ENCODE measurements at regions not wholly inside any gene's neighbourhood (a gene's known extent, or its start where the extent isn't known, plus 50 kb on each side); places are given as distances from the start of the nearest gene placed in this dataset.
"Not testable (repeated sequence)": the region's sequence is repeated elsewhere in the genome, so short reads cannot be mapped to it uniquely, and the experiment has no call there.

DNA sequence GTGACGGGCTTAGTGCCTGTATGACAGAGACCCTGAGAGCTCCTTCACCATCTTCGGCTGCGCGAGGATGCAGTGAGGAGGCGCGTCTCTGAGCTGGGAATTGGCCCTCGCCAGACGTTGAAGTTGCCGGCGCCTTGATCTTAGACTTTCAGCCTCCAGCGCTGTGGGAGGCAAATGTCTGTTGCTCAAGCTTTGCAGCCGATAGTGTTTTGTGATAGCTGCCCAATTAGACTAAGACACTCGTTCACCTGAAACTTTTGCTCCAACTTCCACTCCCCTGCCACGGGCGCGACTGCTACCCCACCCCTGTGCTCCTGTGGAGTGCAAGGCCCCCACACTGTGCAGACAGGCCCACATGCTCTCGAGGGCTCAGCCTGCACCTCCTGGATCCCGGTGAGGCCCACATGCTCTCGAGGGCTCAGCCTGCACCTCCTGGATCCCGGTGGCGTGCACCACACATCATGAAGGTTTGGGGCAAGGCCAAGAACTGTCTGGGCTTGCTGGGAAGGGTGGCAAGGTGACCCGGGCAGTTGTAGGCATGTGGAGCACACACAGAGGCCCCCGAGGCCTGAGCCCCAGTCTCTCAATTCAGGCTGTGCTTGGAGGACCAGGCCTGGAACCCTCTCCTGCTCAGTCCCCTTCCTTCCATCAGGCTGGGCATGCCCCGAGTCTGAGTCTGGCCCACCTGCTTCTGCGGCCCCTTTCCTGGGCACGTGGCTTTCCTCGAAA, 324.6 kb downstream of the TMEM121 start:
- DNase-seq: no peak

DNA sequence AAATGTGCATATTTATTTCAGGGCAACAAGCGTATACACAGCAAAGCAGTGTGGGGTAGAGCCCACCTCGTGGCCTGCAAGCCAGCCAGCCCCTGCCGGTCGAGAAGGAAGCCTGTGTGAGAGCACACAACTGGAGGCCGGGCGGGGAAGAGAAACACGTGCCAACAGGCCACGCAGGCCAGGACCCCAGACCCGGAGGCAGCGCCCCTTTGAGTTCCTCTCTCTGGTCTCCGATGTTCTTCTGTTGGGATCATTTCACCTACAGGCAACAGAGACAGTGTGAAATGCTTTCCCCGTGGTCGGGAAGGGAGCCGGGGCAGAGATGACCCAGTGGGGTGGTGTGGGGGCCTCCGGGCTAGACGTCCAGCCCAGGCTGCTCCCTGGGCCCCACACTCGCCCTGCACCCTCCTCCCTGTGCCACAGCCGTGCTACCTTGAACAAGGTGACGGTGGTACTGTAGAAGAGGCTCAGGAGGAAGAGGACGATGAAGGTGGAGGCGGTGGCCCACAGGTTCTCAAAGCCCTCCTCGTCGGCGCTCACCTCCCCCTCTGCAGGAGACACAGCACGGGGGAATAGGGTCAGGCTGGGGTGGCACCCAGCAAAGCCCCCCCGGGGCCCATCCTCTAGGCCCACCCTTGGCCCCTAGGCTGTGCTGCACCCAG, 325.5 kb downstream of the TMEM121 start:
- no peak for DNase-seq

DNA sequence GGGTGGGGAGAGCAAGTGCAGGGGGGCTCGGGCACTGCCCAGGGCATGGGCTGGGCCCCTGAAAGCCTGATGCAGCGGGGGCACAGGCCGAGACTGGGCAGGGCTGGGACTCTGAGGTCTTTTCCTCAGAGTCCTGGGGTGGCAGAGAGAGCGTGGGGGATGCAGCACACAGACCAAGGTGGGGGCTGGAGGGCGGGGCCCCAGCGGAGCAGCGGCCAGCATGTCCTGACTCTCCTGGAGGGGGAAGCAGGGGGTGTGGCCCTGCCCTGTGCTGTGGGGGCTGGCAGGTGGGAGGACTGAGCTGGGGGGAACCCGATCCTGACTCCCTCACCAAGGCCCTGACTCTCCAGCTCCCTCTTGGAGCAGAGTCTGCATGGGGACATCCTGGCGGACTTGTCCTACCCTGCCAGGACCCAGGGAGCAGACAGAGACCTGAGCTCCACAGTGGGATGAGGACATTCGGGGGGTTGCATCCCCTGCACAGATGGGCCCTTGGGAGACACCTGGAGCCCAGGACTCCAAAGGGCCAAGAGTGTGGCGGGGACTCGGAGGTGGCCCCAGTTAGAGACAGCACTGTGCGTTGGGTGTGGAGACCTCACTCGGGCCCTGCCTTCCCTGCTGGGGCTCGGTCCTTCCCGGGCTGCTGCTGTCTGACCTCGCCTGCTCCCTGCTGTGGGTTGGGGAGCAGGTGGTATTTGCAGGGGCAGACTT, 326.1 kb downstream of the TMEM121 start:
- DNase-seq: no peak

DNA sequence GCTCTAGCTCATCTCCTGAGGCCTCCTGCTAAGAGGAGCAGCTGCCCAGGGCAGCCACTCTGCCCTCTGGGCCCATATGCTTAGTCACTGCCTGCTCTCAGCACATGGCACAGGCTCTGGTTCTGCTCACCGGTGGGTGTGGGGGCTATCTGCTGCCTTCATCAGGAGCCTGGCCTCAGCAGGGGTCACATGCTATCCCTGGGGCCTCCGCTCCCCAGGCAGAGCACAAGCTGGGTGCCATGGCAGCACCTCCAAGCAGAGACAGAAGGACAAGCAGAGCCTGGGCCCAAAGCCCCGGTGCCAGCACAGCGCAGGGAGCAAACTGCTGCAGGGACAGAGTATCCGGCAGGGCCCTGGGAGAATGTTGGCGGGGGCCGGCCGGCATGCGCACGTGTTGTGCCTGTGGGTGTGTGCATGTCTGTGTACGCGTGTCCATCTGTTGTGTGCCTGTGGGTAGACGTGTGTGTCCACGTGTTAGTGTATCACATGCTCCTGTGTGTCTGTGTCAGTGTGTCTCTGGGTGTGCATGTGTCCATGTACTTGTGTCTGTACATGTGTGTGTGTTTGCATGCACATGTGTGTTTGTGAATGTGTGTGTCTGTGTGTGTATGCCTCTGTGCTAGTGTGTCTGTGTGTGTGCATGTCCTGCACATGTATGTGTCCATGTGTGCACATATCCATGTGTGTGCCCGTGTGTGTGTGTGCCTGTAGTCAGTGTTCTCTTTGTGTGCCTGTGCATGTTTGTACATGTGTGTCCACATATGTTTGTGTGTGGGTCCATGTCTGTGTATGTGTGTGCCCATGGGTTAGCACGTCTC, 326.9 kb downstream of the TMEM121 start:
- no peak for DNase-seq

DNA sequence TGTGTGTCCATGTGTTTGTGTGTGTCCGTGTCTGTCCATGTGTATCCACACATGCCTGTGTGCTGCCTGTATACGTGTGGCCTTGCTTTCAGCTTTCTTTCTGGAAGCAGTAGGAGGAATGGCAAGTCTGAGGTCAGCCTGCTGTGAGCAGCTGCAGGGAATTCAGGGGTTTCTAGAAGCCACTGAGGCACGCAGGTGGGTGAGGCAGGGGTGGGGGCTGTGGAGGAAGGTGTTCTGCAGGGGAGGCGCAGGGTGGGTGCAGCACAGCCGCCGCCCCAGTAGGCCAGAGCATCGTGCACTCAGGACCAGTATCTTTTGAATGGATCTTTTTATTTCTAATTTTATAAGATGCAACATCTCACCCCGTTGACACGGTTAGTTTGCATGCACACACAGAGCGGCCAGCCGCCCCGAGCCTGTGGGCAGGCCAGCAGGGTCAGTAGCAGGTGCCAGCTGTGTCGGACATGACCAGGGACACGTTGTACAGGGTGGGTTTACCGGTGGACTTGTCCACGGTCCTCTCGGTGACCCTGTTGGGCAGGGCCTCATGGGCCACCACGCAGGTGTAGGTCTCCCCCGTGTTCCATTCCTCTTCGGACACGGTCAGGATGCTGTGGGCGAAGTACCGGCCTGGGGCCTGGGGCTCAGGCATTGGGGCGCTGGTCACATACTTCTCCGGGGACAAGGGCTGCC, 327.7 kb downstream of the TMEM121 start:
- no peak for DNase-seq

DNA sequence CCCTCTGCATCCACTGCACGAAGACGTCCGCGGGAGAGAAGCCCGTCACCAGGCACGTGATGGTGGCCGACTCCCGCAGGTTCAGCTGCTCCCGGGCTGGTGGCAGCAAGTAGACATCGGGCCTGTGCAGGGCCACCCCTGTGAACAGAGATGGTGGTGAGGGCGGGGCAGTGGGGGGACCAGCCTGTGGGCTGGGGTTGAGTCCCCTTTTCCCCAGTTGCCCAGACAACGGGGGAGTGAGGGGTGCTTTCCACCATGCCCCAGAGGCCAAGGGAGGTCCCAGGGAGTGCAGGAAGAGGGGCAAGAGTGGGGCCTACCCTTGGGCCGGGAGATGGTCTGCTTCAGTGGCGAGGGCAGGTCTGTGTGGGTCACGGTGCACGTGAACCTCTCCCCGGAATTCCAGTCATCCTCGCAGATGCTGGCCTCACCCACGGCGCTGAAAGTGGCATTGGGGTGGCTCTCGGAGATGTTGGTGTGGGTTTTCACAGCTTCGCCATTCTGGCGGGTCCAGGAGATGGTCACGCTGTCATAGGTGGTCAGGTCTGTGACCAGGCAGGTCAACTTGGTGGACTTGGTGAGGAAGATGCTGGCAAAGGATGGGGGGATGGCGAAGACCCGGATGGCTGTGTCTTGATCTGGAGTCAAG, 328.3 kb downstream of the TMEM121 start:
- DNase-seq: no peak

DNA sequence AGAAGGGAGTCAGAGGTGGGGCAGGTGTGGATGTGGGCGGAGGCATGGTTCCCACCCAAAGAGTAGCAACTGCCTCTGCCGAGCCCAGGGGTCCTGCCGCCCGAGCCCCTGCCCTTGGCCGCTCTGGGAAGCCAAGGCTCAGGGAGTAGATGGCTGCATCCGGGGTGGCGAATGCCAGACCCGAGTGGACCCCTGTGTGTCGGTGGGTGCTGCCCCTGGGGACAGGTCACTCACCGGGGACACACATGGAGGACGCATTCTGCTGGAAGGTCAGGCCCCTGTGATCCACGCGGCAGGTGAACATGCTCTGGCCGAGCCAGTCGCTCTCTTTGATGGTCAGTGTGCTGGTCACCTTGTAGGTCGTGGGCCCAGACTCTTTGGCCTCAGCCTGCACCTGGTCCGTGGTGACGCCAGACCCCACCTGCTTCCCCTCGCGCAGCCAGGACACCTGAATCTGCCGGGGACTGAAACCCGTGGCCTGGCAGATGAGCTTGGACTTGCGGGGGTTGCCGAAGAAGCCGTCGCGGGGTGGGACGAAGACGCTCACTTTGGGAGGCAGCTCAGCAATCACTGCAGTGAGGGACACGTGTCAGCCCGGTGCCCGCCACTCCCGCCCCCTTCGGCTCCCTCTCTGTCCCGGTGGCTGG, 329.0 kb downstream of the TMEM121 start:
- no peak for DNase-seq

DNA sequence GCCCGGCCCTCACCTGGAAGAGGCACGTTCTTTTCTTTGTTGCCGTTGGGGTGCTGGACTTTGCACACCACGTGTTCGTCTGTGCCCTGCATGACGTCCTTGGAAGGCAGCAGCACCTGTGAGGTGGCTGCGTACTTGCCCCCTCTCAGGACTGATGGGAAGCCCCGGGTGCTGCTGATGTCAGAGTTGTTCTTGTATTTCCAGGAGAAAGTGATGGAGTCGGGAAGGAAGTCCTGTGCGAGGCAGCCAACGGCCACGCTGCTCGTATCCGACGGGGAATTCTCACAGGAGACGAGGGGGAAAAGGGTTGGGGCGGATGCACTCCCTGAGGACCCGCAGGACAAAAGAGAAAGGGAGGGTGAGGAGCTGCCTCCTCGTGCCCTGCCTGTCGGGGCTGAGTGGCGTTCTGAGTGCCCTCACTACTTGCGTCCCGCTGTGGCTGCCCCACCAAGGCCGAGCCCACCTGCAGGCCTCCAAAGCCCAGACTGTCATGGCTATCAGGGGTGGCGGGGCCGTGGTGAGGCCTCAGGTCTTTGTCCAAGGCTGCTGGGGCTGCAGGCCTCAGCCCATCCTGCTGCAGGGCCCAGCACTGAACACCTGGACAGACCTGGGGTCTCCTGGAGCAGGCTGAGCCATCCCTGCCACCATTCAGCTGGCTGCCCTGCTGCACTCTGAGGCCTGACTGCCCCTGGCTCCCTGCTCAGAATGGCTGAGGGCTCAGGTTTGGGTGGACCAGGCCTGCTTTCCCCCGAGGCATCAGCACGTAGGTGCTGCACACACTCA, 329.7 kb downstream of the TMEM121 start:
- DNase-seq: no peak

DNA sequence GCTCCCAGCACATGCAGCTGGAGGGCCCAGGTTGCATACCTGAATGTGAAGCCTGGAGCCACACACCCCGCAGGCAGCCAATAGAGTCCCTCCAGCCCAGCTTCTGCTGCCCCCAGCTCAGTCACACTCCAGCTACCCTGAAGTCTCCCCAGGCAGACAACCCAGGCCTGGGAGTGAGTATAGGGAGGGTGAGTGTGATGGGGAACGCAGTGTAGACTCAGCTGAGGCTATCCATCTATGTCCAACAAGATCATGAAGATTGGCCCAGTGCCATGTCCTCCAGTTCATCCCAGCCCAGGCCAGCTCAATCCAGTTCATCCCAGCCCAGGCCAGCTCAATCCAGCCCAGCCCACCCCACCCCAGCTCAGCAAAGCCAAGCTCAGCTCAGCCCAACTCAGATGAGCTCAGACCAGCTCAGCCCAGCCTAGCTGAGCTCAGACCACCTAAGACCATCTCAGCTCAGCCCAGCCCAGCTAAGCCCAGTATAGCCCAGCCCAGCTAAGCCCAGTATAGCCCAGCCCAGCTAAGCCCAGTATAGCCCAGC, 330.4 kb downstream of the TMEM121 start:
- DNase-seq: no peak

DNA sequence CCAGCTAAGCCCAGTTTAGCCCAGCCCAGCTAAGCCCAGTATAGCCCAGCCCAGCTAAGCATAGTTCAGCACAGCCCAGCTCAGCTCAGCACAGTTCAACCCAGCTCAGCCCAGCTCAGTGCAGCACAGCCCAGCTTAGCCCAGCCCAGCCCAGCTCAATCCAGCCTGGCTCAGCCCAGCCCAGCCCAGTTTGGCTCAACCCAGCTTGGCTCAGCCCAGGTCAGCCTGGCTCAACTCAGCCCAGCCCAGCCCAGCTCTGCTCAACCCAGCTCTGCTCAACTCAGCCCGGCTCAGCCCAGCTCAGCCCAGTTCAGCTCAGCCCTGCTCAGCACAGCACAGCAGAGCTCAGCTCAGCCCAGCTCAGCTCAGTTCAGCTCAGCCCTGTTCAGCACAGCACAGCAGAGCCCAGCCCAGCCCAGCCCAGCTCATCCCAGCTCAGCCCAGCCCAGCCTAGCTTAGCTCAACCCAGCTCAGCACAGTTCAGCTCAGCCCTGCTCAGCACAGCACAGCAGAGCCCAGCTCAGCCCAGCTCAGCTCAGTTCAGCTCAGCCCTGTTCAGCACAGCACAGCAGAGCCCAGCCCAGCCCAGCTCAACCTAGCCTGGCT, 330.9 kb downstream of the TMEM121 start:
- no peak for DNase-seq

DNA sequence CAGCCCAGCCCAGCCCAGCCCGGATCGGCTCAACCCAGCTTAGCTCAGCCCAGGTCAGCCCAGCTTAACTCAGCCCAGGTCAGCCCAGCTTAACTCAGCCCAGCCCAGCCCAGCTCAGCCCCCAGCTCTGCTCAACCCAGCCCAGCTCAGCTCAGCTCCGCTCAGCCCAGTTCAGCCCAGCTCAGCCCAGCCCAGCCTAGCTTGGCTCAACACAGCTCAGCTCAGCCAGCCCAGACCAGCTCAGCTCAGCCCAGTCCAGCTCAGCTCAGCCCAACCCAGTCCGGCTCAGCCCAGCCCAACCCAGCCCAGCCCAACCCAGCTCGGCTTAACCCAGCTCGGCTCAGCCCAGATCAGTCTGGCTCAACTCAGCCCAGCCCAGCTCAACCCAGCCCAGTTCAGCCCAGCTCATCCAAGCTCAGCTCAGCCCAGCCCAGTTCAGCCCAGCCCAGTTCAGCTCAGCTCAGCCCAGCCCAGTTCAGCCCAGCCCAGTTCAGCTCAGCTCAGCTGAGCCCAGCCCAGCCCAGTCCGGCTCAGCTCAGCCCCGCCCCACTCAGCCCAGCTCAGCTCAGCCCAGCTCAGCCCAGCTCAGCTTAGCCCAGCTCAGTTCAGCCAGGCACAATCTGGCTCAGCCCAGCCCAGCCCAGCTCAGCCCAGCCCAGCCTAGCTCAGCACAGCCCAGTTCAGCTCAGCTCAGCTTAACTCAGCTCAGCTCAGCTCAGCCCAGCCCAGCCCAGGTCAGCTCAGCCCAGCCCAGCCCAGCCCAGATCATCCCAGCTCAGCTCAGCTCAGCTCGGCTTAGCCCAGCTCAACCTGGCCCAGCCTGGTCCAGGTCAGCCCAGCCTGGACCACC, 331.7 kb downstream of the TMEM121 start:
- no peak for DNase-seq

DNA sequence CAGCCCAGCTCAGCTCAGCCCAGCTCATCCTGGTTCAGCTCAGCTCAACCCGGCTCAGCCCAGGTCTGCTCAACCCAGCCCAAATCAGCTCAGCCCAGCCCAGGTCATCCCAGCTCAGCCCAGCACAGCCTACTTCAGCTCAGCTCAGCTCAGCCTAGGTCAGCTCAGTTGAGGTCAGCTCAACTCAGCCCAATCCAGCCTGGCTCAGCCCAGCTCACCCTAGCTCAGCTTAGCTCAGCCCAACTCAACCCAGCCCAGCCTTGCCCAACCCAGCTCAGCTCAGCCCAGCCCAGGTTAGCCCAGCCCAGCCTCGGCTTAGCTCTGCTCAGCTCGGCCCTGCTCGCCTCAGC, 332.3 kb downstream of the TMEM121 start:
- no peak for DNase-seq

DNA sequence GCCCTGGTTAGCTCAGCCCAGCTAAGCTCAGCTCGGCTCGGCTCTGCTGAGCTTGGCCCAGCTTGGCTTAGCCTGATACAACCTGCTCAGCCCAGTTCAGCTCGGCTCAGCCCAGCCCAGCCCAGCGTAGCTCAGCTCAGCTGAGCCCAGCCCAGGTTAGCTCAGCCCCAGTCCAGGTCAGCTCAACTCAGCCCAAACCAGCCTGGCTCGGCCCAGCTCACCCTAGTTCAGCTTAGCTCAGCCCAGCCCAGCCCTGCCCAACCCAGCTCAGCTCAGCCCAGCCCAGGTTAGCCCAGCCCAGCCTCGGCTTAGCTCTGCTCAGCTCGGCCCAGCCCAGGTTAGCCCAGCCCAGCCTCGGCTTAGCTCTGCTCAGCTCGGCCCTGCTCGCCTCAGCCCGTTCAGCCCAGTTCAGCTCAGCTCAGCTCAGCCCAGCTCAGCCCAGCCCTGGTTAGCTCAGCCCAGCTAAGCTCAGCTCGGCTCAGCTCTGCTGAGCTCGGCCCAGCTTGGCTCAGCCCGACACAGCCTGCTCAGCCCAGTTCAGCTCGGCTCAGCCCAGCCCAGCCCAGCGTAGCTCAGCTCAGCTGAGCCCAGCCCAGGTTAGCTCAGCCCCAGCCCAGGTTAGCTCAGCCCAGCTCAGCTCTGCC, 332.8 kb downstream of the TMEM121 start:
- DNase-seq: not testable (repeated sequence)

DNA sequence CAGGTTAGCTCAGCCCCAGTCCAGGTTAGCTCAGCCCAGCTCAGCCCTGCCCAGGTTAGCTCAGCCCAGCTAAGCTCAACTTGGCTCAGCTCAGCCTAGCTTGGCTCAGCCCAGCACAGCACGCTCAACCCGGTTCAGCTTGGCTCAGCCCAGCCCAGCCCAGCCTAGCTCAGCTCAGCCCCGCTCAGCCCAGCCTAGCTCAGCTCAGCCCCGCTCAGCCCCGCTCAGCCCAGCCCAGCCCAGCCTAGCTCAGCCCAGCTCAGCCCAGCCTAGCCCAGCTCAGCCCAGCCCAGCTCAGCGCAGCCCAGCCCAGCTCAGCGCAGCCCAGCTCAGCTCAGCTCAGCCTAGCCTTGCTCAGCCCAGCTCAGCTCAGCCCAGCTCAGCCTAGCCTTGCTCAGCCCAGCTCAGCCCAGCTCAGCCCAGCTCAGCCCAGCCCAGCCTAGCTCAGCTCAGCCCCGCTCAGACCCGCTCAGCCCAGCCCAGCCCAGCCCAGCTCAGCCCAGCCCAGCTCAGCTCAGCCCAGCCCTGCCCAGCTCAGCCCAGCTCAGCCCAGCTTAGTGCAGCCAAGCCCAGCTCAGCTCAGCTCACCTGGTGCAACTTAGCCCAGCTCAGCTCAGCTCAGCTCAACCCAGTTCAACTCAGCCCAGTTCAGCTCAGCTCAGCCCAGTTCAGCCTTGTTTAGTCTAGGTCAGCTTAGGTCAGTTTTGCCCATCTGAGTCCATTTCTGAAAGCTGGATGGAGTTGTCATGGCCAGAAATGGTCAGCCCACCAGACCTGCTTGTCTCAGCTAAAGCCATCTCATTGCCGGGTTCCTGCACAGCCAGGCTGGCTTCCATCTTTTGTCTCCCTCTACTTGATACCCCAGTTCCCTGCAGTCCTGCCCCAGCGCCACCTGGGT, 333.6 kb downstream of the TMEM121 start:
- DNase-seq: no peak

DNA sequence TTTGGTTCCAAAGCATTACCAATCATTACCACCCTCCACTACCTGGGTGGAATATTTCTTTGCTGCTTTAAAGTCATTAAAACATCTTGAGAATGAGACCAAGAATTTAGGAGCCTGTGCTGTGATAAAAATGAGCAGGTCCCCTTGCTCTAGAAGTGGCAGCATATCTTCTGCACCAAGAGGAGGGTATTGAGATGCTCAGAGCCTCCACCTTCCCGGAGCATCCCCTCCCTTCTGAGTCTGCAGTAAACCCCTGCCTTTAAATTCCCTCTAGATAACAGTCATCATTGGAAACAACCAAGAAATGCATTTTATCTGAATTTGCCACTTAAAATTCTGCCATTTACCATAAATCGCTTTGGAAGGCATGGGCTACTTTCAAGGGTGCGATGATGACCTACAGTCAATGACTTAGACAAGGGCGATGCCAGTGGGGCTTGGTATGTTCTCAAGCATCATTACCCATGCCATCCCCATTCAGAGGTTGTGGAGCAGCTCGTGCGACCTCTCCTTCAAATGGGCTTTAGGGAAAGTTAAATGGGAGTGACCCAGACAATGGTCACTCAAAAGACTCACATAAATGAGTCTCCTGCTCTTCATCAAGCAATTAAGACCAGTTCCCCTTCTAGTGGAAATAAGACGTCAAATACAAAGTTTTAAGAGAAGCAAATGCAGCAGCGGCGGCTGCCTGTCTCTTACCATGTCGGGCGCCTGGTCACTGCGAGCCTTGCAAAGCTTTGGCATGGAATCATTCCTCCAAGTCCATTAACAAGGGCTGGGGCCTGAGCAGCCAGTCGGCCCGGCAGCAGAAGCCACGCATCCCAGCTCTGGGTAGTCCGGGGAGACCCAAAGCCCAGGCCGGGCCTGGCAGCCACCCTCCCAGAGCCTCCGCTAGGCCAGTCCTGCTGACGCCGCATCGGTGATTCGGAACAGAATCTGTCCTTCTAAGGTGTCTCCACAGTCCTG, 334.5 kb downstream of the TMEM121 start:
- no peak for DNase-seq

DNA sequence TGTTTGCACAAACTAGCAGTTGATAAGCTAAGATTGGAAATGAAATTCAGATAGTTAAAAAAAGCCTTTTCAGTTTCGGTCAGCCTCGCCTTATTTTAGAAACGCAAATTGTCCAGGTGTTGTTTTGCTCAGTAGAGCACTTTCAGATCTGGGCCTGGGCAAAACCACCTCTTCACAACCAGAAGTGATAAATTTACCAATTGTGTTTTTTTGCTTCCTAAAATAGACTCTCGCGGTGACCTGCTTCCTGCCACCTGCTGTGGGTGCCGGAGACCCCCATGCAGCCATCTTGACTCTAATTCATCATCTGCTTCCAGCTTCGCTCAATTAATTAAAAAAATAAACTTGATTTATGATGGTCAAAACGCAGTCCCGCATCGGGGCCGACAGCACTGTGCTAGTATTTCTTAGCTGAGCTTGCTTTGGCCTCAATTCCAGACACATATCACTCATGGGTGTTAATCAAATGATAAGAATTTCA, 335.6 kb downstream of the TMEM121 start:
- DNase-seq: no peak
